ENCODE measurements at regions not wholly inside any gene's neighbourhood (a gene's known extent, or its start where the extent isn't known, plus 50 kb on each side); places are given as distances from the start of the nearest gene placed in this dataset.
"Not testable (repeated sequence)": the region's sequence is repeated elsewhere in the genome, so short reads cannot be mapped to it uniquely, and the experiment has no call there.

GRCh38 chr2:87386063-87386560, 361.8 kb upstream of the PLGLB2 start:
- POLR2A ChIA-PET; CTCF ChIA-PET; H3K27ac ChIP-seq (ENCODE audit: extremely low read depth, low read depth, low read length); H3K4me3 ChIP-seq (ENCODE audit: low read depth, low read length); H3K36me3 ChIP-seq (ENCODE audit: control insufficient read depth in 2 of 2, insufficient read depth in 1 of 2, low read length in 2 of 2); H3K9me3 ChIP-seq (ENCODE audit: control insufficient read depth, insufficient read depth, low read depth, low read length); H3K4me1 ChIP-seq (ENCODE audit: control insufficient read depth, insufficient read depth, low read length): not testable (repeated sequence)
- peak; percentile 58 for TF ChIP-seq ZNF146 (tag by site-specific recombination; IDR thresholded peaks at IDR 0.05)

DNA sequence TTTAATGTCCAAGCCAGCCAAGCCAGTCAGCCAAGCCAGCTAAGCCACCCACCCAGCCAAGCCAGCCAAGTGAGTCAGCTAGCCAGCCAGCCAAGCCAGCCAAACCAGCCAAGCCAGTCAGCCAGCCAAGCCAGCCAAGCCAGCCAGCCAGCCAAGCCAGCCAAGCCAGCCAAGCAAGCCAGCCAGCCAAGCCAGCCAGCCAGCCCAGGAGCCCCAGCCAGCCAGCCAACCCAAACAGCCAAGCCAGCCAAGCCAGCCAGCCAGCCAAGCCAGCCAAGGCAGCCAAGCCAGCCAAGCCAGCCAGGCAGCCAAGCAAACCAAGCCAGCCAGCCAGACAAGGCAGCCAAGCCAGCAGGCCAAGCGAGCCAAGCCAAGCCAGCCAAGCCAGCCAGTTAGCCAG, 352.1 kb upstream of the PLGLB2 start:
- H3K27ac ChIP-seq (ENCODE audit: extremely low read depth, low read depth, low read length); H3K4me1 ChIP-seq (ENCODE audit: control insufficient read depth, insufficient read depth, low read length); POLR2A ChIA-PET; CTCF ChIA-PET; H3K4me3 ChIP-seq (ENCODE audit: low read depth, low read length); H3K9me3 ChIP-seq (ENCODE audit: control insufficient read depth, insufficient read depth, low read depth, low read length); H3K36me3 ChIP-seq (ENCODE audit: control insufficient read depth in 2 of 2, insufficient read depth in 1 of 2, low read length in 2 of 2): not testable (repeated sequence)

- H3K36me3 ChIP-seq (ENCODE audit: control insufficient read depth in 2 of 2, insufficient read depth in 1 of 2, low read length in 2 of 2); H3K27ac ChIP-seq (ENCODE audit: extremely low read depth, low read depth, low read length); CTCF ChIA-PET; H3K4me1 ChIP-seq (ENCODE audit: control insufficient read depth, insufficient read depth, low read length); POLR2A ChIA-PET; H3K4me3 ChIP-seq (ENCODE audit: low read depth, low read length); H3K9me3 ChIP-seq (ENCODE audit: control insufficient read depth, insufficient read depth, low read depth, low read length): not testable (repeated sequence)
Observed at GRCh38 chr2:87396551-87397265, 351.2 kb upstream of the PLGLB2 start.

DNA sequence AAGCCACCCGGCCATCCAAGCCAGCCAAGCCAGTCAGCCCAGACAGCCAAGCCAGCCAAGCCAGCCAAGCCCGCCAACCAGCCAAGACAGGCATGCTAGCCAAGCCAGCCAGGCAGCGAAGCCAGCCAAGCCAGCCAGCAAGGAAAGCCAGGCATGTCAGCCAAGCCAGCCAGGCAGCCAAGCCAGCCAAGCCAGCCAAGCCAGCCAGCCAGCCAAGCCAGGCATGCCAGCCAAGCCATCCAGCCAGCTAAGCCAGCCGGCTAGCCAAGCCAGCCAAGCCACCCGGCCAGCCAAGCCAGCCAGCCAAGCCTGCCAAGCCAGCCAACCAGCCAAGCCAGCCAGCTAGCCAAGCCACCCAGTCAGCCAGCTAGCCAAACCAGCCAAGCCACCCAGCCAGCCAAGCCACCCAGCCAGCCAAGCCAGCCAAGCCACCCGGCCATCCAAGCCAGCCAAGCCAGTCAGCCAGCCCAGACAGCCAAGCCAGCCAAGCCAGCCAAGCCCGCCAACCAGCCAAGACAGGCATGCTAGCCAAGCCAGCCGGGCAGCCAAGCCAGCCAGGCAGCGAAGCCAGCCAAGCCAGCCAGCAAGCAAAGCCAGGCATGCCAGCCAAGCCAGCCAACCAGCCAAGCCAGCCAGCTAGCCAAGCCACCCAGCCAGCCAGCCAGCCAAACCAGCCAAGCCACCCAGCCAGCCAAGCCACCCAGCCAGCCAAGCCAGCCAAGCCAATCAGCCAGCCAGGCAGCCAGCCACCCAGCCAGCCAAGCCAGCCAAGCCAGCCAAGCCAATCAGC, 350.4 kb upstream of the PLGLB2 start:
- H3K36me3 ChIP-seq (ENCODE audit: control insufficient read depth in 2 of 2, insufficient read depth in 1 of 2, low read length in 2 of 2); H3K9me3 ChIP-seq (ENCODE audit: control insufficient read depth, insufficient read depth, low read depth, low read length); CTCF ChIA-PET; POLR2A ChIA-PET; H3K27ac ChIP-seq (ENCODE audit: extremely low read depth, low read depth, low read length); H3K4me3 ChIP-seq (ENCODE audit: low read depth, low read length); H3K4me1 ChIP-seq (ENCODE audit: control insufficient read depth, insufficient read depth, low read length): not testable (repeated sequence)

DNA sequence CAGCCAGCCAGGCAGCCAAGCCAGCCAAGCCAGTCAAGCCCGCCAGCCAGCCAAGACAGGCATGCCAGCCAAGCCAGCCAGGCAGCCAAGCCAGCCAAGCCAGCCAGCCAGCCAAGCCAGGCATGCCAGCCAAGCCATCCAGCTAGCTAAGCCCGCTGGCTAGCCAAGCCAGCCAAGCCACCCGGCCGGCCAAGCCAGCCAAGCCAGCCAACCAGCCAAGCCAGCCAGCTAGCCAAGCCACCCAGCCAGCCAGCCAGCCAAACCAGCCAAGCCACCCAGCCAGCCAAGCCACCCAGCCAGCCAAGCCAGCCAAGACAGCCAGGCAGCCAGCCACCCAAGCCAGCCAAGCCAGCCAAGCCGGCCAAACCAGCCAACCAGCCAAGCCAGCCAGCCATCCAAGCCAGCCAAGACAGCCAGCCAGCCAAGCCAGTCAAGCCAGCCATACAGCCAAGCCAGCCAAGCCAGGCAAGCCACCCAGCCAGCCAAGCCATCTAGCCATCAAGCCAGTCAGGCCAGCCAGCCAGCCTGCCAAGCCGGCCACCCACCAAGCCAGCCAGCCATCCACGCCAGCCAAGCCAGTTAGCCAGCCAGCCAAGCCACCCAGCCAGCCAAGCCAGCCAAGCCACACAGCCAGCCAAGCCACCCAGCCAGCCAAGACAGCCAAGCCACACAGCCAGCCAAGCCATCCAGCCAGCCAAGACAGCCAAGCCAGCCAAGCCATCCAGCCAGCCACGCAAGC, 349.2 kb upstream of the PLGLB2 start:
- H3K4me1 ChIP-seq (ENCODE audit: control insufficient read depth, insufficient read depth, low read length); H3K36me3 ChIP-seq (ENCODE audit: control insufficient read depth in 2 of 2, insufficient read depth in 1 of 2, low read length in 2 of 2); CTCF ChIA-PET; POLR2A ChIA-PET; H3K9me3 ChIP-seq (ENCODE audit: control insufficient read depth, insufficient read depth, low read depth, low read length); H3K4me3 ChIP-seq (ENCODE audit: low read depth, low read length); H3K27ac ChIP-seq (ENCODE audit: extremely low read depth, low read depth, low read length): not testable (repeated sequence)

DNA sequence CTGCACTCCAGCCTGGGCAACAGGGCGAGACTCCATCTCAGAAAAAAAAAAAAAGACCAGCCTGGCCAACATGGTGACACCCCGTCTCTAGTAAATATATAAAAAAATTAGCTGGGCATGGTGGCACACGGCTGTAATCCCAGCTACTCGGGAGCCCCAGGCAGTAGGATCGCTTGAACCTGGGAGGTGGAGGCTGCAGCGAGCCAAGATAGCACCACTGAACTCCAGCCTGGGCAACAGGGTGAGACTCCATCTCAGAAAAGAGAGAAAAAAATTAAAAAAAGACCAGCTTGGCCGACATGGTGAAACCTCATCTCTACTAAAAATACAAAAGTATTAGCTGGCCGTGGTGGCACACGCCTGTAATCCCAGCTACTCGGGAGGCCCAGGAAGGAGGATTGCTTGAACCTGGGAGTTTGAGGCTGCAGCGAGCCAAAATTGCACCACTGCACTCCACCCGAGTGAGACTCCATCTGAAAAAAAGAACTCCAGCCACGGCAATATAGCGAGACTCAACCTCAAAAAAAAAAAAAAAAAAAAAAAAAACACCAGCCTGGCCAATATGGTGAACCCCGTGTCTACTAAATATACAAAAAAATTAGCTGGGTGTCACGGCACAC, 346.1 kb upstream of the PLGLB2 start:
- CTCF ChIA-PET: interaction anchor here (0.6 kb wide), 1 partner anchor 59 kb away, joined by 4 read pairs; no protein-coding TSS in a partner anchor
- no peak overlapping the region for H3K4me3 ChIP-seq (ENCODE audit: low read depth, low read length)
- H3K27ac ChIP-seq (ENCODE audit: extremely low read depth, low read depth, low read length): no peak overlapping the region
- no peak for TF ChIP-seq ZNF626 (tag by site-specific recombination; IDR thresholded peaks at IDR 0.05)
- no peak for TF ChIP-seq IKZF3 (tag by site-specific recombination; IDR thresholded peaks at IDR 0.05)
- TF ChIP-seq ZNF274 (IDR thresholded peaks at IDR 0.05; ENCODE audit: low read length): no peak
- no peak for TF ChIP-seq ZNF274 (tag by site-specific recombination; IDR thresholded peaks at IDR 0.05; ENCODE audit: borderline replicate concordance)
- TF ChIP-seq, protein P1, sequence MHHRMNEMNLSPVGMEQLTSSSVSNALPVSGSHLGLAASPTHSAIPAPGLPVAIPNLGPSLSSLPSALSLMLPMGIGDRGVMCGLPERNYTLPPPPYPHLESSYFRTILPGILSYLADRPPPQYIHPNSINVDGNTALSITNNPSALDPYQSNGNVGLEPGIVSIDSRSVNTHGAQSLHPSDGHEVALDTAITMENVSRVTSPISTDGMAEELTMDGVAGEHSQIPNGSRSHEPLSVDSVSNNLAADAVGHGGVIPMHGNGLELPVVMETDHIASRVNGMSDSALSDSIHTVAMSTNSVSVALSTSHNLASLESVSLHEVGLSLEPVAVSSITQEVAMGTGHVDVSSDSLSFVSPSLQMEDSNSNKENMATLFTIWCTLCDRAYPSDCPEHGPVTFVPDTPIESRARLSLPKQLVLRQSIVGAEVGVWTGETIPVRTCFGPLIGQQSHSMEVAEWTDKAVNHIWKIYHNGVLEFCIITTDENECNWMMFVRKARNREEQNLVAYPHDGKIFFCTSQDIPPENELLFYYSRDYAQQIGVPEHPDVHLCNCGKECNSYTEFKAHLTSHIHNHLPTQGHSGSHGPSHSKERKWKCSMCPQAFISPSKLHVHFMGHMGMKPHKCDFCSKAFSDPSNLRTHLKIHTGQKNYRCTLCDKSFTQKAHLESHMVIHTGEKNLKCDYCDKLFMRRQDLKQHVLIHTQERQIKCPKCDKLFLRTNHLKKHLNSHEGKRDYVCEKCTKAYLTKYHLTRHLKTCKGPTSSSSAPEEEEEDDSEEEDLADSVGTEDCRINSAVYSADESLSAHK (tag by site-specific recombination; IDR thresholded peaks at IDR 0.05): no peak
- TF ChIP-seq ZNF670 (tag by site-specific recombination; IDR thresholded peaks at IDR 0.05; ENCODE audit: low read depth): no peak
- TF ChIP-seq ZNF830 (tag by site-specific recombination; IDR thresholded peaks at IDR 0.05; ENCODE audit: low read depth): no peak
- TF ChIP-seq ZNF335 (tag by site-specific recombination; conservative IDR thresholded peaks at IDR 0.05): no peak
- TF ChIP-seq ZNF776 (tag by site-specific recombination; IDR thresholded peaks at IDR 0.05; ENCODE audit: borderline replicate concordance): no peak
- TF ChIP-seq ZBTB21 (tag by site-specific recombination; IDR thresholded peaks at IDR 0.05): no peak
- TF ChIP-seq ZNF155 (tag by site-specific recombination; IDR thresholded peaks at IDR 0.05): no peak
- no peak for TF ChIP-seq ZNF341 (tag by site-specific recombination; IDR thresholded peaks at IDR 0.05; ENCODE audit: low read depth)
- no peak for TF ChIP-seq OSR2 (tag by site-specific recombination; IDR thresholded peaks at IDR 0.05)
- TF ChIP-seq KLF10 (tag by site-specific recombination; IDR thresholded peaks at IDR 0.05): no peak
- POLR2A ChIA-PET: interaction anchor here (0.6 kb wide), 1 partner anchor 514 kb away, joined by 5 read pairs; no protein-coding TSS in a partner anchor
- H3K36me3 ChIP-seq (ENCODE audit: control insufficient read depth in 2 of 2, insufficient read depth in 1 of 2, low read length in 2 of 2): no peaks in the 10 kb centered on the region
- H3K9me3 ChIP-seq (ENCODE audit: control insufficient read depth, insufficient read depth, low read depth, low read length): no peaks in the 10 kb centered on the region
- no peaks in the 10 kb centered on the region for H3K4me1 ChIP-seq (ENCODE audit: control insufficient read depth, insufficient read depth, low read length)
